Activated CD4-positive, alpha-beta T cell treated with anti-CD3 and anti-CD28 coated beads, Interleukin-2, amount 50 U/mL, for 24 hours (primary cell): ENCODE measurements at regions not wholly inside any gene's neighbourhood (a gene's known extent, or its start where the extent isn't known, plus 50 kb on each side); places are given as distances from the start of the nearest gene placed in this dataset.
"Not testable (repeated sequence)": the region's sequence is repeated elsewhere in the genome, so short reads cannot be mapped to it uniquely, and the experiment has no call there.

Experiments
- DNase-seq, 2 donors: peaks; one replicate each; pipeline ENCODE4 v3.0.0-alpha.2; 2020; ENCODE audit warnings: low read depth in 1 of 2, low spot score in 1 of 2

GRCh38 chr22:46026899-46027210, 49.9 kb upstream of the WNT7B start:
- DNase-seq, result no peak

DNA sequence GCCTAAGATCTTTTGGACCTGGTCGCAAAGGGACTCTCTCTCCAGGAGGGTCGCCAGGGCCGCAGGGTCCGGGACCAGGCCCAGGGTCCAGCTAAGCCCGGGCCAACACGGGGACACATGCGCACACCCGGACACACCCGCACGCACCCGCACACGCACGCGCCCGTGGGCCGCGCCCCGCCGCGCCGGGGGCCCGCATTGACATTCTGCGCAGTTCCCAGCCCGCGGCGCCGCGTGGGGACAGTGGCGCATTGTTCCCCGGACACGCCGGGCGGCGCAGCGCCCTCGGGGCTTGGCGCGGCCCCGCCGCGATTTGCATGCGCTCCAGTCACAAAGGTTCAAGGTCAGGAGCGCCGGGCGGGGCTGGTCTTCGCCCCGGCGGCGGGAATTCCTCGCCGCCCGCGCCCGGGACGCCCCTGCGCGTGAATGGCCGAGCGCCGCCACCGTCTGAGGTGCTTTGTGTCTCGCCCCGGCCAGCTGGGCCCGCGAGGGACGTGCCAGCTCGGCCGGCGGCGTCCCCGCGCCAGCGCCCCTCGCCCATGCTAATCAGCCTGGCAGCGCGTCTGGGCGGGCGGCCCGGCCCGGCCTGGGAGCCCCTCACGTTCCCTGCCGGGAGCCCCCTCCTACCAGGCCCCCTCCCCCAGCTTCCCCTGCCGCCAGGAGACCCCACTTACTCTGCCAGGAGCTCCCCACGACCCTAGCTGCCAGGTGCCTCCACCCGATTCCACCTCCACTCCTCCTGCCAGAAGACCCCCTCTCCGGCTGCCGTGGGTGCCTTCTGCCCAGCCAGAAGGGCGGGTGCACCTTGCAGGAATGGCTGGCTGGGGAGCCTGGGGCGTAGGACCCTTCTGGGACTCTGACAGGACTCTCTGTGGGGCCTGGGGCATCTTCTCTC, 50.5 kb upstream of the WNT7B start:
- no peak for DNase-seq

DNA sequence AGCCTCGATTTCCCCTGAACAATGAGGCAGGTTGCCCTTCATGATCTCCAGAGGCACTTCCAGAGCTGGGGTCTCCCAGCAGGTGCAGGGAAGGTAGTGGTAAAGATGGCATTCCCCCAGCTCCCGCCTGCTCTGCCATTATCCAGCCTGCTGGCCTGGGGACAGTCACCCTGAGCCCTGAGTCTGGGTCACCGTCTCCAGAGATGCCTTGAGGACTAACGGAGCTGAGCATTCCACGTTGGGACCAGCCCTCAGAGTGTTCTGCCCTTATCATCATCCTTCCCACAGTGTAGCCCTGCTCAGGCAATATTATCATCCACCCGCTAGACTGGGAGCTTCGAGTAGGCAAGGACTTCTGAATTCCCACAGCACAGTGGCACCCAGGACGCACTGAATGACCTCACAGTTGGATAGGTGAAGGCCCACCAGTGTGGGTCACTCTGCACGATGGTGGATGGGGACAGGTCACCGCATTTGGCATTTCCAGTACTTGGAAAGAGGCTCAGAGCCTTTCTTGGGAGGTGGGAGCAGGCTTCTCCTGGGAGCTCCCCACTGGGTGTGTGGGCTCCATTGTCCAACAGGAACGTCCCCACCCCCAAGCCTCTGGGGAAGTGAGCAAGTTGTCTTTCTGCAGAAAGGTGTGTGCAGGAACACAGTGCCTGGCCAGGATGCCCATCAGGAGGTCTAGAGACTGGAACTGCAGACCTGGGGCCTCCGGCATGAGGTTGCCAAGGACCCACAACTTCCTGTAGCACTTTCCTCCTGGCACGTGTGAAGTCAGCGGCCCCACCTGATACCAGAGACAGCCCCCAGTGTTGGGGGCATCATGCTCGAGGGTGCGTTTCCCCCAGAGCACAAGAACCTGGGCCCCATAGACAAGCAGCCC, 51.4 kb upstream of the WNT7B start:
- DNase-seq, result no peak

- no peak for DNase-seq
Measured at GRCh38 chr22:46029036-46029435, 52.1 kb upstream of the WNT7B start.

- DNase-seq, result no peak
Measured at GRCh38 chr22:46029574-46030200, 52.7 kb upstream of the WNT7B start.

DNA sequence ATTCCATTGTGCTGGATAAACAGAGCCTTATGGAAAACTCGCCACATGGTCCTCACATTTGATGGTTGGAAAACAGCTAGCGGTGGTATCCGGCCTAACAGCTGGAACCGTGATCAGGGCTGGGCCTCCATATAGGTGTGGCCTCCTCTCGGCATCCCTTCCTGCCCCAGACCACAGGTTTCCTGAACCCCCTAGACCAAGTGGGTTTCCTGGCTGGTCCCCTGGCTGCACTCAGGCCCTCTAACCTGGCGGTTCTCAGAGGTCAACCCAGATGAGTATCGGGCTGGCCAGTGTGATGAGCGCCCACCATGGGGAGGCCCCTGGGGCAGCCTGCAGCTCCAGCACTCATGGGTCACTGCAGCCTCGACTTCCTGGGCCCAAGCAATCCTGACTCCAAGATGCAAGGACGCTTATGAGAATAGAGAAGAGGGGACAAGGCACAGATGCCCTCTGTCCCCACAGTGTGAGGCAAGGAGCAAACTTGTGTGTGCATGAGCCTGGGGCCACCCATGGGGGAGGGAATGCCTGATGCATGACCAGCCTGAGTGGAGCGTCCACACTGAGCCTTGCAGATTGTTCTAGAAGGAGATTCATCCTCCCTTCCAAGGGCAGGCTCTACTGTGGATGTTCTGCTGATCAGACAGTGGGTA, 53.4 kb upstream of the WNT7B start:
- no peak for DNase-seq

DNA sequence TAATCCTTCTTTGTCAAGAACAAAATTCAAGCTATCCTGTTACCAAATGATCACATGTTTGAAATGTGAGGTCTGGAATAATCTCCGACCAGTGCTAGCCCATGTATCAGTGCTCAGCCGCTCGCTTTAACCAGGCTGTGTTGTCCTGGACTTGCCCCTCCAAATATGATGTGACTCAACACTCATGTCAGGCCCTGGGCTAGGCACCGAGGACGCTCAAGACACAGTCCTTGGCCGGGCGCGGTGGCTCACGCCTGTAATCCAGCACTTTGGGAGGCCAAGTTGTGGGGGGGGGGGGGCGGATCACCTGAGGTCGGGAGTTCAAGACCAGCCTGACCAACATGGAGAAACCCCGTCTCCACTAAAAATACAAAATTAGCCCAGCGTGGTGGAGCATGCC, 54.1 kb upstream of the WNT7B start:
- no peak for DNase-seq

DNA sequence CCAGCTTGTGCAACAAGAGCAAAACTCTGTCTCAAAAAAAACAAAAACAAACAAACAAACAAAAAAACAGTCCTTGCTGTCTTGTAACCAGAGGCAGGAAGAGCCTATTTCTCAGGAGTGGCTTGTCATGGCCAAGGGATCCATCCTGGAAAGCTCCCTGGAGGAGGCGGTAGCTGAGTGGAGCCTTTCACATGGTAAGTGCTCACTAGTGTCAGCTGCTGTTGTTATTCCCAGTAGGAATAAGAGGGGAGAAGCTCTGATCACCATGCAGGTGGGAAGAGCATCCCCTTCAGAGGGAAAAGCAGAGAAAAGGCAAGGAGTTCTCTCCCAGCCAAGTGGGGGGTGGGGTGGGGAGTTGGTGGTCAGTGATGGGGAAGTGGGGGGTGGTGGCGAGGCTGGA, 54.6 kb upstream of the WNT7B start:
- no peak for DNase-seq

- no peak for DNase-seq
Measured at GRCh38 chr22:46031965-46032851, 55.2 kb upstream of the WNT7B start.

GRCh38 chr22:46033256-46034200, 56.6 kb upstream of the WNT7B start:
- DNase-seq, result no peak

- not testable (repeated sequence) for DNase-seq
Measured at GRCh38 chr22:46034480-46034879, 57.5 kb upstream of the WNT7B start.

DNA sequence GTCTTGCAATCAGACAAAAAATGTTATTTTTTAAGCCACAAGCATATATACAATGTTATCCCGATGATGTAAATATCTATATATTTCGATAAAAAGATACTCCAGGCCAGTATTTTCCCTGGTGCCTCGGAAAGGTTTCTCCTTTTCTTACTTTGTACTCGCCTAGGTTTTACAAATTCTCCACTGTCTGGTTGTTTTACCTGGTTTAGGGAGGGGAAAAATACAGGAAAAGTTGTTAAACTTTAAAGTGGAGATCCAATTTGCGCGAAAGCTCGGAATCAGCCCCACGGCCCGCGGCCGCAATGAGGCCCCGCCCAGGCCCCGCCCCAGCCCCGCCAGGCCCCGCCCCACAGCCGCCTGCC, 58.4 kb upstream of the WNT7B start:
- DNase-seq, result no peak

DNA sequence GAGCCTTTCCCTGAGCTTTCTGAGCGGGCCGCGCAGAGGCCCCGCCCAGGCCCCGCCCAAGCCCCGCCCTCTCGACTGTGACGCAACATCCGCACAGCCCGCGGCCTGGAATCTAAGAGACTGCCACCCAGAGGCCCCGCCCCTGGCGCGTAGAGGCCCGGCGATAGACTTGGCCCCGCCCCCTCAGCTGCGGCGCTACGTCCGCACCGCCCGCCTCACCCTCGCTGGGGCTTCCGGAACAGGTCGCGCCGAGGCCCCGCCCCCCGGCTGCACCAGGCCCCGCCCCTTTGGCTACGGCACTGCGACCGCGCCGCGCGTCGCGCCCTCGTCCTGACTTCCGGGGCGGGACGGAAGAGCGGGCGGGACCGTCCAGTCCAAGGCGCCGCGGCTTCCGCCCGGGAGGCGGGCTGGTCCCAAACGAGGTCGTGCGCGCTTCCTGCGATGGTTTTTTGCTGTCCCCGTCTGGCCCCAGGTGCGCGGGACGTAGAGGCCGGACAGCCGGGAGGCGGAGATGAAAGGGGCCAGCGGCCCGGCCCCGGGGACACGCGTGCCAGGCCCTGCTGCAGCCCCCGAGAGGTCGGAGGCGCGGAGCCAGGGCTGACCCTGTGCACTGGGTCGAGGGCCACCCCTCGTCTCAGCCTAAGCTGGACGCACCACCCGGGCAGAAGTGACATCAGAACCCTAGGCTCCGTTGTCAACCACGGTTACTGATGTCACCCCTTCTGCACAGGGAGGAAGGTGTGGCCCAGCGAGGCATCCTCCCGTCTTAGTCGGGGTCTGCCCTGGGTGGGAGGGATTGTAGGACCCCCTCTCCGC, 59.0 kb upstream of the WNT7B start:
- peak; percentile 99 to 100 for DNase-seq

DNA sequence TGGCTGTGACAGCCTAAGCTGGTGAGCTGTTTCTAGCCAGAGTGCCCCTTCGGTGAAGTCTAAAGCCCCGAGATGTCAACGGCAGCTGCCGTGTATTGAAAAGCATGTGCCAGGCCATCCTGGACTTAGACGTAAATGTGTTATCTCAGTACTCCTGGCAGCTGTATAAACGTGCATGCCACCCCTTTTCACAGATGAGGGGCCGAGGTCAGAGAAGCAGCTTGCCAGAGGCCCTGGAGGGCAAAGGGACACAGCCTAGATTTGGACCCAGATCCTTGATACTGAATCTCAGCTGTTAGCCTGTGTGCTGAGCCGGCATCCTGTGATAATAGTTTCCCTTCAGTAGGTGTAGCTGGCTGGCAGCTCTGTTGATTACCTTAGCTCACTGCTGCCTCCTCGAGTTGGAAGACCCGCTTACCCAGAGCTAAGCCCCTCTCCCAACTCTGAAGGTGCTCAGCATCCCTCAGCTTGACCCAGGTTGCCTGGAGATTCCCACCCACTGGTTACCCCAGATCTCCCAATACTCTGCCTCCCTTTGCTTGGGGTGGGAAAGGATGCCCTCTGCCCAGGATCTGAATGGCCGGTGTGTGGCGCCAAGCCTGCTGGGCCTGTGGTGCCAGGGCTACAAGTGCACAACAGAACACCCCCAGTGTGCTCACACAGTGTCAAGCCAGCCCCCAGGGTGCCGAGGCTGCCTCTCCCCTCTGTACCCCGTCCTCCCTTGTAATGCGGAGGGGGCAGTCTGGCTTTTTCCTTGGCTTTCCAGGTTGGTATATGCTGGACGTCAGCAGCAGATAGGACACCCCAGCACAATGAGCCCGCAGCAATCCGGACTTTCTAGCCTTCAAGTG, 59.8 kb upstream of the WNT7B start:
- DNase-seq, result peak in 1 of 2 donors; percentile 46

- DNase-seq, result no peak
Measured at GRCh38 chr22:46038174-46038487, 61.2 kb upstream of the WNT7B start.

DNA sequence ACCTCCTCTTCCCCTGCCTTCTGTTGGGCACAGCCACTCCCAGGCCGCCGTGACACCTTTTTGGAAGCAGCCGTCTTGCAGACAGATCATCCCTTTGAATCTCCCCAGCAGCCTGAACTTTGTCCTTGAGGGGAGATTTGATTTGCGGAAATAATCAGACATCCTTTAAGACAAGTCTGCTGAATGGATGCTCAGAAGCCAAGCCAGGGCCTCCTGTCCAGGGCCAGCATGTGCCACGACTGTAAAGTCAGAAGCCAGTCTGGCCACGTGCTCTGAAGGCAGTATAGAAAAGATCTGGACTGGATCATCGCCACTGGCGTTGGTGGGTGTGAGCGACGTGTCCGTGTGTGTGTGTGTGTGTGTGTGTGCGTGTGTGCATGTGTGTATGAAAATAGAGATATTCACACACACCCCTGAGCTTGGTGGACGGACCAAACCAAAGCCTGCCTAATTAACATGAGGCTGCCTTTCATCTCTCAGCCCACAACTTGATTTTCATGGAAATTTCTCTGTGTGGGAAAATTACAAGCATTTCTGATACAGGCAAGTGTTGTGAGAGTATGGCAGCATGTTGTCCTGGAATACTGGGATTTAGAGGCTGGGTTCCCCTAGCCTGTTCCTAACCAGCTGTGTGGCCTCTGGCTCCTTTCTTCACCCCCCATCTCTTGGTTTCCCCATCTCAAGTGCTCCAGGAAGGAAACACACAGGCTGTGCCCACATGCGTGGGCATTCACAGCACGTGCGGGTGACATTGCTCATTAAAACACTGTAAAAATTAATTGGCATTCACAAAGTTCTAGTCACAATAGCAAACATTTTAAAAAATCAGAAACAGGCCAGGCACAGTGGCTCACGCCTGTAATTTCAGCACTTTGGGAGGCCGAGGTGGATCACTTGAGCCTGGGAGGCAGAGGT, 61.8 kb upstream of the WNT7B start:
- DNase-seq, result no peak

DNA sequence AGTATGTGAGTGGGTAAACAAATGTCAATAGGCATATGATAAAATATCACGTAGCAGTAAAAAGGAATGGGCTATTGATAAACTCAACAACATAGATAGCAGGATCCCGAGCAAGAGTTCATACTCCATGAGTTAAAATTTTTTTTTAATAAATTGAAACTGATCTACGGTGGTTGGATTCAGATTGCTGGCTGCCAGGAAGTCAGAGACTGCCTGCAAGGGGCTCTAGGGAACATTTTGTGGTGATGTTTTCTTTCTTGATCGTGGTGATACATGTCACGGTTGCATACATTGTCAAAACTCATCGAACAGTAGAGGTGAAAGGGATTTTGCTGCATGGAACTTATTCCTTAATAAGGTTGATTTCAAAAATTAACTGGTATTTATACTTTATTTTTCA, 62.6 kb upstream of the WNT7B start:
- DNase-seq, result no peak
